ENCODE measurements at regions not wholly inside any gene's neighbourhood (a gene's known extent, or its start where the extent isn't known, plus 50 kb on each side); places are given as distances from the start of the nearest gene placed in this dataset.

DNA sequence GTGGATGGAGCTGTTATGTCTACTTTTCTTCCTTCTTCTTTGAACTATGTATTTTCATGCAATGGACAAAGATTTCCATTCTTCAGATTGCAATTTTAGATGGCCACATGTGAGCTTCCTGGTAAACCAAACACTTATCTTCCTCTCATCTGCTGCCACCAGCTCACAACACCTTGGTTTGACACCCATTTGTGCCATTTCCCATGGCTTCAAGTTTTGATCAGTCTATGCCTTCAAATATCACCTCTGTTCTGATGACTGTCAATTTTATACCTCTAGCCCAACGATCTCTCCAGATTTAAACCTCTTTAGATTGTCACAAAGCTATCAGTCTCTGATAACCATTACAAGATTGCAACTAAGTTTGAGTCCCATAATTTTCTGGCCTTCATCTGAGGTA lies 147.2 kb downstream of the TMEM38B start:
- WGBS, result 87% methylated on average over 1 of the region's 1 CpG
- no peak overlapping the region for H3K4me3 ChIP-seq (ENCODE audit: low read depth in 1 of 3, low read length in 3 of 3)
- no peaks in the 10 kb centered on the region for H3K4me1 ChIP-seq (ENCODE audit: control insufficient read depth in 4 of 4, insufficient read depth in 4 of 4, low read length in 3 of 4)
- no peak overlapping the region for H3K9ac ChIP-seq (ENCODE audit: low read depth in 1 of 2, low read length in 2 of 2)
- no peaks in the 10 kb centered on the region for H3K27me3 ChIP-seq (ENCODE audit: control insufficient read depth in 4 of 4, insufficient read depth in 4 of 4, low read length in 3 of 4)
- H3K27ac ChIP-seq (ENCODE audit: low read depth in 1 of 2, low read length in 2 of 2), result no peak overlapping the region
- no peak for DNase-seq (ENCODE audit: low spot score)
- no peaks in the 10 kb centered on the region for H3K36me3 ChIP-seq (ENCODE audit: control insufficient read depth in 4 of 4, insufficient read depth in 3 of 4, low read depth in 1 of 4, low read length in 3 of 4)
- H3K9me3 ChIP-seq (ENCODE audit: control insufficient read depth in 4 of 4, low read length in 3 of 4), result no peaks in the 10 kb centered on the region
- TF ChIP-seq YY1 (IDR thresholded peaks at IDR 0.05) (no peak), NR2F2 (IDR thresholded peaks at IDR 0.05) (no peak), HNF4G (IDR thresholded peaks at IDR 0.05) (no peak), TAF1 (conservative IDR thresholded peaks at IDR 0.05) (no peak), GABPA (IDR thresholded peaks at IDR 0.05 in 1 of 2, conservative IDR thresholded peaks at IDR 0.05 in 1 of 2) (no peak), FOXA1 (IDR thresholded peaks at IDR 0.05) (no peak)
- TF ChIP-seq, protein P1, sequence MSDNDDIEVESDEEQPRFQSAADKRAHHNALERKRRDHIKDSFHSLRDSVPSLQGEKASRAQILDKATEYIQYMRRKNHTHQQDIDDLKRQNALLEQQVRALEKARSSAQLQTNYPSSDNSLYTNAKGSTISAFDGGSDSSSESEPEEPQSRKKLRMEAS (IDR thresholded peaks at IDR 0.05), result no peak

DNA sequence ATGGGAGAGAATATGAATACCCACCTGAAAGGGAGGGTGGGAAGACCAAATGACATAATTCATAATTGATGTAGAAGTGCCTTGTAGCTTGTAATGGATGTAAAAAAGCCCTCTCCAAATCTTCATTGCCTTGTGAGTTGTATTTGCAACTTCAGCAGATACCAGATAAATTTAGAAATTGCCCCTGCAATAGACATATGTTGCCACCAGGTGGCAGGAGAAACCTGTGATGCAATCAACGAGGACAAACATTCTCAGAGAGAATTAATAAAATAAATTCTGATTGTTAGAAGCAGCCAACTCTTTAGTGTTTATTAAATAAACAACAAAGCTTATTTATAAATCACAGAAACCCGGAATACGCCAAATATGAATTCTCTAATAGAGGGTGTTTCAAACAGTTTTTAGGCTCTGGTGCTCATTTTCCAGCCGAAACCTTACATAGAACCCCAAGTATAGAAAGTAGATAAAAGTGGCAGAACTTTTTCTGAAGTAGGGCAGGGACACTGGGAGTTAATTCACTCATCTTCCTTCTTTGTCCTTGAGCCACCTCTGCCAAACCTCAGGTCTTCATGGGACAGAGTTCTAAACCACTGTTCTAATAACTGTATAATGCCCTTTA lies 147.8 kb downstream of the TMEM38B start:
- H3K9ac ChIP-seq (ENCODE audit: low read depth in 1 of 2, low read length in 2 of 2), result no peak overlapping the region
- no peaks in the 10 kb centered on the region for H3K9me3 ChIP-seq (ENCODE audit: control insufficient read depth in 4 of 4, low read length in 3 of 4)
- no peak for DNase-seq (ENCODE audit: low spot score)
- no peak overlapping the region for H3K27ac ChIP-seq (ENCODE audit: low read depth in 1 of 2, low read length in 2 of 2)
- no peaks in the 10 kb centered on the region for H3K36me3 ChIP-seq (ENCODE audit: control insufficient read depth in 4 of 4, insufficient read depth in 3 of 4, low read depth in 1 of 4, low read length in 3 of 4)
- no peaks in the 10 kb centered on the region for H3K4me1 ChIP-seq (ENCODE audit: control insufficient read depth in 4 of 4, insufficient read depth in 4 of 4, low read length in 3 of 4)
- TF ChIP-seq, protein P2, sequence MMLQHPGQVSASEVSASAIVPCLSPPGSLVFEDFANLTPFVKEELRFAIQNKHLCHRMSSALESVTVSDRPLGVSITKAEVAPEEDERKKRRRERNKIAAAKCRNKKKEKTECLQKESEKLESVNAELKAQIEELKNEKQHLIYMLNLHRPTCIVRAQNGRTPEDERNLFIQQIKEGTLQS (IDR thresholded peaks at IDR 0.05), result peak; percentile 87
- TF ChIP-seq RAD21 (IDR thresholded peaks at IDR 0.05) (peak; percentile 76 to 80), HNF4G (IDR thresholded peaks at IDR 0.05) (no peak)
- TF ChIP-seq, protein P3, sequence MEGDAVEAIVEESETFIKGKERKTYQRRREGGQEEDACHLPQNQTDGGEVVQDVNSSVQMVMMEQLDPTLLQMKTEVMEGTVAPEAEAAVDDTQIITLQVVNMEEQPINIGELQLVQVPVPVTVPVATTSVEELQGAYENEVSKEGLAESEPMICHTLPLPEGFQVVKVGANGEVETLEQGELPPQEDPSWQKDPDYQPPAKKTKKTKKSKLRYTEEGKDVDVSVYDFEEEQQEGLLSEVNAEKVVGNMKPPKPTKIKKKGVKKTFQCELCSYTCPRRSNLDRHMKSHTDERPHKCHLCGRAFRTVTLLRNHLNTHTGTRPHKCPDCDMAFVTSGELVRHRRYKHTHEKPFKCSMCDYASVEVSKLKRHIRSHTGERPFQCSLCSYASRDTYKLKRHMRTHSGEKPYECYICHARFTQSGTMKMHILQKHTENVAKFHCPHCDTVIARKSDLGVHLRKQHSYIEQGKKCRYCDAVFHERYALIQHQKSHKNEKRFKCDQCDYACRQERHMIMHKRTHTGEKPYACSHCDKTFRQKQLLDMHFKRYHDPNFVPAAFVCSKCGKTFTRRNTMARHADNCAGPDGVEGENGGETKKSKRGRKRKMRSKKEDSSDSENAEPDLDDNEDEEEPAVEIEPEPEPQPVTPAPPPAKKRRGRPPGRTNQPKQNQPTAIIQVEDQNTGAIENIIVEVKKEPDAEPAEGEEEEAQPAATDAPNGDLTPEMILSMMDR (IDR thresholded peaks at IDR 0.05; ENCODE audit: low read depth, low read length, missing input control), result peak; percentile 85
- WGBS, result 47% methylated on average over 4 of the region's 4 CpGs
- no peak overlapping the region for H3K4me3 ChIP-seq (ENCODE audit: low read depth in 1 of 3, low read length in 3 of 3)
- H3K27me3 ChIP-seq (ENCODE audit: control insufficient read depth in 4 of 4, insufficient read depth in 4 of 4, low read length in 3 of 4), result no peaks in the 10 kb centered on the region

DNA sequence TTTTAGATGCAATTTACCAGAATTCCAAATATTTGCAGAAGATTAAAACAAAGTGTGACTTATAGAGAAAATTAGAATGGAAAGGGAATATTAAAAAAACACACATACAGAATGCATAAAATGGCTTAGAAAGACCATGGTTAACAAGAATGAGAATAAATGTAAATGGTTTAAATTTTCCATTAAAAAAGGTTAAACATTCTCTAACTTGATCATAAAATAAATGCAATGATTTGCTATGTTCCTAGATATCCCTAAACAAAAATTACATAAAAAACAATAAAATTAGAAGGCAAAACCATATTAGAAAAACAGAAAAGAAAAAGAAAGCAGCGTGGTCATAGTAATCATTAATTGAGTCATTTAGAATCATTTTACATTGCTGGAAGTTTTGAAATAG lies 152.5 kb downstream of the TMEM38B start:
- 90% methylated on average over 1 of the region's 1 CpG for WGBS
- H3K4me3 ChIP-seq (ENCODE audit: low read depth in 1 of 3, low read length in 3 of 3), result no peak overlapping the region
- no peaks in the 10 kb centered on the region for H3K9me3 ChIP-seq (ENCODE audit: control insufficient read depth in 4 of 4, low read length in 3 of 4)
- H3K27ac ChIP-seq (ENCODE audit: low read depth in 1 of 2, low read length in 2 of 2), result no peak overlapping the region
- no peak overlapping the region for H3K9ac ChIP-seq (ENCODE audit: low read depth in 1 of 2, low read length in 2 of 2)
- no peak for DNase-seq (ENCODE audit: low spot score)
- no peaks in the 10 kb centered on the region for H3K36me3 ChIP-seq (ENCODE audit: control insufficient read depth in 4 of 4, insufficient read depth in 3 of 4, low read depth in 1 of 4, low read length in 3 of 4)
- no peaks in the 10 kb centered on the region for H3K27me3 ChIP-seq (ENCODE audit: control insufficient read depth in 4 of 4, insufficient read depth in 4 of 4, low read length in 3 of 4)
- no peaks in the 10 kb centered on the region for H3K4me1 ChIP-seq (ENCODE audit: control insufficient read depth in 4 of 4, insufficient read depth in 4 of 4, low read length in 3 of 4)
- TF ChIP-seq RXRA (IDR thresholded peaks at IDR 0.05), result no peak
- TF ChIP-seq RAD21 (IDR thresholded peaks at IDR 0.05), result no peak
- TF ChIP-seq, protein P4, sequence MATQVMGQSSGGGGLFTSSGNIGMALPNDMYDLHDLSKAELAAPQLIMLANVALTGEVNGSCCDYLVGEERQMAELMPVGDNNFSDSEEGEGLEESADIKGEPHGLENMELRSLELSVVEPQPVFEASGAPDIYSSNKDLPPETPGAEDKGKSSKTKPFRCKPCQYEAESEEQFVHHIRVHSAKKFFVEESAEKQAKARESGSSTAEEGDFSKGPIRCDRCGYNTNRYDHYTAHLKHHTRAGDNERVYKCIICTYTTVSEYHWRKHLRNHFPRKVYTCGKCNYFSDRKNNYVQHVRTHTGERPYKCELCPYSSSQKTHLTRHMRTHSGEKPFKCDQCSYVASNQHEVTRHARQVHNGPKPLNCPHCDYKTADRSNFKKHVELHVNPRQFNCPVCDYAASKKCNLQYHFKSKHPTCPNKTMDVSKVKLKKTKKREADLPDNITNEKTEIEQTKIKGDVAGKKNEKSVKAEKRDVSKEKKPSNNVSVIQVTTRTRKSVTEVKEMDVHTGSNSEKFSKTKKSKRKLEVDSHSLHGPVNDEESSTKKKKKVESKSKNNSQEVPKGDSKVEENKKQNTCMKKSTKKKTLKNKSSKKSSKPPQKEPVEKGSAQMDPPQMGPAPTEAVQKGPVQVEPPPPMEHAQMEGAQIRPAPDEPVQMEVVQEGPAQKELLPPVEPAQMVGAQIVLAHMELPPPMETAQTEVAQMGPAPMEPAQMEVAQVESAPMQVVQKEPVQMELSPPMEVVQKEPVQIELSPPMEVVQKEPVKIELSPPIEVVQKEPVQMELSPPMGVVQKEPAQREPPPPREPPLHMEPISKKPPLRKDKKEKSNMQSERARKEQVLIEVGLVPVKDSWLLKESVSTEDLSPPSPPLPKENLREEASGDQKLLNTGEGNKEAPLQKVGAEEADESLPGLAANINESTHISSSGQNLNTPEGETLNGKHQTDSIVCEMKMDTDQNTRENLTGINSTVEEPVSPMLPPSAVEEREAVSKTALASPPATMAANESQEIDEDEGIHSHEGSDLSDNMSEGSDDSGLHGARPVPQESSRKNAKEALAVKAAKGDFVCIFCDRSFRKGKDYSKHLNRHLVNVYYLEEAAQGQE (IDR thresholded peaks at IDR 0.05), result no peak
- TF ChIP-seq FOXA2 (IDR thresholded peaks at IDR 0.05), result no peak
- no peak for TF ChIP-seq GABPA (IDR thresholded peaks at IDR 0.05 in 1 of 2, conservative IDR thresholded peaks at IDR 0.05 in 1 of 2)
- TF ChIP-seq HNF4A (conservative IDR thresholded peaks at IDR 0.05), result no peak
- TF ChIP-seq HNF4G (IDR thresholded peaks at IDR 0.05), result no peak
- no peak for TF ChIP-seq YY1 (IDR thresholded peaks at IDR 0.05)
- TF ChIP-seq SP1 (IDR thresholded peaks at IDR 0.05), result no peak
- TF ChIP-seq TAF1 (conservative IDR thresholded peaks at IDR 0.05), result no peak
- TF ChIP-seq JUND (IDR thresholded peaks at IDR 0.05), result no peak
- TF ChIP-seq EGR1 (IDR thresholded peaks at IDR 0.05; ENCODE audit: low read depth in 2 of 2), result no peak

Measured in liver (tissue), 8 donors.